Stomach smooth muscle (tissue), 2 donors: ENCODE measurements at regions not wholly inside any gene's neighbourhood (a gene's known extent, or its start where the extent isn't known, plus 50 kb on each side); places are given as distances from the start of the nearest gene placed in this dataset.
"Not testable (repeated sequence)": the region's sequence is repeated elsewhere in the genome, so short reads cannot be mapped to it uniquely, and the experiment has no call there.

ENCODE experiments used
- H3K27ac ChIP-seq: one replicate; pipeline ENCODE4 v1.7.0; 2013; ENCODE audit warnings: mild to moderate bottlenecking, low read length, inconsistent platforms
- H3K27me3 ChIP-seq, 2 donors: one replicate each; pipeline ENCODE4 v1.7.0; 2013; ENCODE audit warnings: low read length in 2 of 2; ENCODE audit not compliant: insufficient read depth in 2 of 2, control insufficient read depth in 1 of 2
- H3K36me3 ChIP-seq, 2 donors: one replicate each; pipeline ENCODE4 v1.7.0; 2013; ENCODE audit warnings: low read length in 2 of 2; ENCODE audit not compliant: control insufficient read depth in 2 of 2, insufficient read depth in 2 of 2
- H3K4me1 ChIP-seq: one replicate; pipeline ENCODE4 v1.7.0; 2013; ENCODE audit warnings: low read length; ENCODE audit not compliant: control insufficient read depth, insufficient read depth
- H3K4me3 ChIP-seq, 2 donors: one replicate each; pipeline ENCODE4 v1.7.0; 2013; ENCODE audit warnings: low read length in 2 of 2
- H3K9ac ChIP-seq, 2 donors: one replicate each; pipeline ENCODE4 v1.7.0; 2013; ENCODE audit warnings: low read length in 2 of 2, mild to moderate bottlenecking in 1 of 2
- H3K9me3 ChIP-seq, 2 donors: one replicate each; pipeline ENCODE4 v1.7.0; 2013; ENCODE audit warnings: low read length in 2 of 2; ENCODE audit not compliant: control insufficient read depth in 2 of 2
- donor health status: healthy.
- donor health status: Pancreatic carcinoma.

DNA sequence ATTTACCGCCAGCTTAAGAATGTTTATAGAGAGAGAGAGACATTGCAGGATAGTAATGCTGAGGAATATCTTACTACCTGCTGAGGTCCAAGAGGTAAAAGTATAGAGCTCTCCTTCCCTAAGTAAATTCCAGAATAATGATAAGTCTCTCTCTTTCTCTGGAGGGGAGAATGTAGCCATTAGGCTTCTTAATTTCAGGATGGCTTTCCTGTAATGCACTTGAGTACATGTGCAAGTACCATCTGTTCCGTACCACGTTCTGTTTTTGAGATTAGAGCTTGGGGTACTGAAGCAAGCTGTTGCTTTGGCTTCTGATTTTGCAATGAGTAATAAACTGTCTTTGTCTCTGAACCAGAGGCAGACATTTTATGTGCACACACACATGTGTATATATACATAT lies 1314.0 kb downstream of the JRKL start:
- Histone ChIP-seq H3K27me3 (no peaks in the 10 kb centered on the region), H3K9me3 (no peaks in the 10 kb centered on the region), H3K9ac (no peak overlapping the region), H3K27ac (no peak overlapping the region), H3K4me3 (no peak overlapping the region), H3K4me1 (no peaks in the 10 kb centered on the region), H3K36me3 (no peaks in the 10 kb centered on the region)

DNA sequence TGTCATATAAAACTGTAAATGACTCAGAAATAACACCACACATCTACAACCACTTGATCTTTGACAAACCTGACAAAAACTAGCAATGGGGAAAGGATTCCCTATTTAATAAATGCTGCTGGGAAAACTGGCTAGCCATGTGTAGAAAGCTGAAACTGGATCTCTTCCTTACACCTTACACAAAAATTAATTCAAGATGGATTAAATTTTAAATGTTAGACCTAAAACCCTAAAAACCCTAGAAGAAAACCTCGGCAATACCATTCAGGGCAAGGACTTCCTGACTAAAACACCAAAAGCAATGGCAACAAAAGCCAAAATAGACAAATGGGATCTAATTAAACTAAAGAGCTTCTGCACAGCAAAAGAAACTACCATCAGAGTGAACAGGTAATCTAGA lies 1315.3 kb upstream of the CNTN5 start:
- not testable (repeated sequence) for H3K4me1 ChIP-seq, H3K9ac ChIP-seq, H3K27me3 ChIP-seq, H3K4me3 ChIP-seq, H3K36me3 ChIP-seq, H3K27ac ChIP-seq, H3K9me3 ChIP-seq

DNA sequence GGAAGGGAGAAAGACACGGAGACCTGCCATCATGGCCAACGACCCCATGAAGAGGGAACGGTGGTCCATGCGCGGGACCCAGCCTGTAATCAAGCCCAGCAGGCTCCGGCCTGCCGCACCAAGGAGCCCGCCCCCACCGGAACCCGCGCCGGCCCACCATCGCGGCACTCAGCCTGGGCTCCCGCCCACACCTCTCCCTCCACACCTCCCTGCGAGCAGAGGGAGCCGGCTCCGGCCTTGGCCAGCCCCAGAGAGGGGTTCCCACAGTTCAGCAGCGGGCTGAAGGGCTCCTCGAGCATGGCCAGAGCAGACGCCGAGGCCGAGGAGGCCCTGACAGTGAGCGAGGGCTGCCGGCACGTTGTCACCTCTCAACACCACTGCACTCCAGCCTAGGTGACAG lies 1302.8 kb upstream of the CNTN5 start:
- Histone ChIP-seq H3K27me3 (no peaks in the 10 kb centered on the region), H3K27ac (no peak overlapping the region), H3K4me3 (no peak overlapping the region), H3K9ac (no peak overlapping the region), H3K9me3 (peaks cover 0 to 3% of the 10 kb centered on the region in 2 donors), H3K36me3 (no peaks in the 10 kb centered on the region), H3K4me1 (no peaks in the 10 kb centered on the region)

DNA sequence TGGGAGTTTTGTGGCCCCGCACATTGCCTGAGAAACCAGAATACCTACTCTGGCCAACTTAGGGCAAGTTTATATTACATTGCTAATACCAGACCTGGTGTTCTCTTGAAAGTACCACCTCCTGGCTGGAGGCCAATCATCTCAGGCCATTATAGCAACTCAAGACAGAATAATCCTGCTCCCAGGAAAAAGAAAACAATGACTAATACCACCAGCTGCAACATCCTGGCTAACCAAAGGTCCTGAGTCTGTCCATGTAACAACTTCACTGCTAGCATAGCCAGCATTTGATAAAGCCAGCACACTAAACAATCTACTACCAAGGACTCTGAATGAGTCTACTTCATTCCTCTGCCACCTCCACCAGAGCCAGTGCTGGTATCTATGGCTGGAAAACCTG lies 1298.7 kb upstream of the CNTN5 start:
- Histone ChIP-seq H3K9me3 (peaks cover 0 to 3% of the 10 kb centered on the region in 2 donors), H3K36me3 (no peaks in the 10 kb centered on the region), H3K4me3 (no peak overlapping the region), H3K4me1 (no peaks in the 10 kb centered on the region), H3K9ac (no peak overlapping the region), H3K27ac (no peak overlapping the region), H3K27me3 (no peaks in the 10 kb centered on the region)

DNA sequence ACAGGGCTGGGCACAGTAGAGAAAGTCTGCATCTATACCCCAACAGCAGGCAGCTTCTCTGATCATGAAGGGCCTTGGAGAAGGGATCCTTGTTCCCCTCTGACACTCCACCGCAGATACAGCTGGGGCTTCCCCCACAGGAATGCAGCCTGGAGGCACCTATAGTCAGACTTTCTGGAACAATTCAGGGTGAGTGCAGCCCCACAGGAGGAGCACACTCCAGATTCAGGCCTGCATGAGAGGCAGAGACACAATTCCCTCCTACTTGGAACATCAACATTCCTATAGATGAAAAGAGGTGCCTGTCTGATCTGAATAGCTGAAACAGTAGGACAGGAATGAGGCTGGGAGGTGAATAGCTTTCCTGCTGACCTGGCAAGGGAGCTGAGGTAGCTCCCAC lies 1298.0 kb upstream of the CNTN5 start:
- H3K4me3 ChIP-seq = no peak overlapping the region
- H3K27me3 ChIP-seq = no peaks in the 10 kb centered on the region
- no peak overlapping the region for H3K27ac ChIP-seq
- peaks cover 0 to 3% of the 10 kb centered on the region in 2 donors for H3K9me3 ChIP-seq
- H3K36me3 ChIP-seq = no peaks in the 10 kb centered on the region
- H3K9ac ChIP-seq = no peak overlapping the region
- no peaks in the 10 kb centered on the region for H3K4me1 ChIP-seq

DNA sequence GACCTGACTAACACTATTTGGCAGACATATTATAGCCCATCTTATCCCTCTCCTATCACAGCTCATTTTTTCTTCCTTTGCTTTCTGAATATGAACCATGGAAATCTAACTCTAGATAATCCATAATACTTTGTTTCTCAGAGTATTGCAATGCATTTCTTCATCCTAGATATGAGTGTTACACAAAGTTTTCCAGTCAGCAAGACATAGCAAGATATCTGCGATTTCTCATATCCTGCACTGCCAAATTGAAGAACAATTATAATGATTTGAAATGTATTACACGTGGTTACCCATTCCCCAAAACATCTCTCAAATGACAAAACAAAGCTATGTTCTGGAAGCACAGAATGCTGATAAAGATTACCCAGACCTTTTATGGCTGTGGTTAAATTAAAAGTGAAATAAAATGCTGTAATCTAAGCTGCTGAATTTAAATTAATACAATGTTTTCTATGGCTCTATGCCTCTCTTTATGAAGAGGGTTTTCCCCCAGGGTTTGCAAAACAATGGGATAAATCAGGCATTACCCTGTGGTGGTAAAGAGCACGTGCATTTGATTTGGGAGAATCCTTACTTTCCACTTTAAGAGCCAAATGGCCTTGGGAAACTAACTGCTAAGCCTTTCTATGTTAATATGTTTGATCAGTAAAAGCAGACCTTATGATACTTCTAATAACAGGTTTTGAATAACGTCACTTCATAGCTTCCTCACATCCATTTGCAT lies 1291.0 kb upstream of the CNTN5 start:
- Histone ChIP-seq H3K36me3 (no peaks in the 10 kb centered on the region), H3K4me3 (no peak overlapping the region), H3K9ac (no peak overlapping the region), H3K27ac (no peak overlapping the region), H3K27me3 (no peaks in the 10 kb centered on the region), H3K4me1 (no peaks in the 10 kb centered on the region), H3K9me3 (no peaks in the 10 kb centered on the region)

DNA sequence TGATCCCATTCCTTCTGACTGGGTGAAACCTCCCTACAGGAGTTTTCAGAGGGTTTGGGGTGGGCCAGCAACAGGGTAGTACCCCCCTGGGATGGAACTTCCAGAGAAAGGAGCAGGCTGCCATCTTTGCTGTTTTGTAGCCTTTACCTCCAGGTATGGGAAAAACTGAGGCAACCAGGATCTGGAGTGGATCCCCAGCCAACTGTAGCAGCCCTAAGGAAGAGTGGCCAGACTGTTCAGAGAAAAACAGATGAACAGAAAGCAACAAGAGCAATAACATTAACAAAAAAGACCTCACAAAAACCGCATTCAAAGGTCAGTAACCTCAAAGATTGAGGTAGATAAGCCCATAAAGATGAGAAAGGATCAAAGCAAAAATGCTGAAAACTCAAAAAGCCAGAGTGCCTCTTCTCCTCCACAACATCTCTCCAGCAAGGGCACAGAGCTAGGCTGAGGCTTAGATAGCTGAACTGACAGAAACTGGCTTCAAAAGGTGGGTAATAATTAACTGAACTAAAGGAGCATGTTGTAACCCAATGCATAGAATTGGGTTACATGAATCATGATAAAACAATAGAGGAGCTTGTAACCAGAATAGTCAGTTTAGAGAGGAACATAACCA lies 1288.6 kb upstream of the CNTN5 start:
- no peaks in the 10 kb centered on the region for H3K27me3 ChIP-seq
- H3K27ac ChIP-seq = no peak overlapping the region
- H3K9ac ChIP-seq = no peak overlapping the region
- H3K9me3 ChIP-seq = no peaks in the 10 kb centered on the region
- no peaks in the 10 kb centered on the region for H3K36me3 ChIP-seq
- H3K4me3 ChIP-seq = no peak overlapping the region
- H3K4me1 ChIP-seq = no peaks in the 10 kb centered on the region

DNA sequence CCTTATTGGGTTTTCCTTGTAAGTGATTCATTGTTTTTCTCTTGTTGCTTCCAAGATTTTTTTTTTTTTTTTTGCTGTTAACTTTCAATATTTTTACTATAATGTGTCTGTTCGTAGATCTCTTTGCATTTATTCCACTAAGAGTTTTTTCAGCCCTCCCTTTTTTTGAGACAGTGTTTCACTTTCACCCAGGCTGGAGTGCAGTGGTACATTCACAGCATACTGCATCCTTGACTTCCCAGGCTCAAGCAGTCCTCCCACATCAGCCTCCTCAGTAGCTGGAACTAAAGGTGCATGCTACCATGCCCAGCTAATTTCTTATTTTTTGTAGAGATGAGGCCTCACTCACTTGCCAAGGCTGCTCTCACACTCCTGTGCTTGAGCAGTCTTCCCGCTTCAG lies 1282.0 kb upstream of the CNTN5 start:
- Histone ChIP-seq H3K27ac (no peak overlapping the region), H3K4me3 (no peak overlapping the region), H3K36me3 (no peaks in the 10 kb centered on the region), H3K9ac (no peak overlapping the region), H3K27me3 (no peaks in the 10 kb centered on the region), H3K9me3 (peaks cover 0 to 3% of the 10 kb centered on the region in 2 donors), H3K4me1 (no peaks in the 10 kb centered on the region)

DNA sequence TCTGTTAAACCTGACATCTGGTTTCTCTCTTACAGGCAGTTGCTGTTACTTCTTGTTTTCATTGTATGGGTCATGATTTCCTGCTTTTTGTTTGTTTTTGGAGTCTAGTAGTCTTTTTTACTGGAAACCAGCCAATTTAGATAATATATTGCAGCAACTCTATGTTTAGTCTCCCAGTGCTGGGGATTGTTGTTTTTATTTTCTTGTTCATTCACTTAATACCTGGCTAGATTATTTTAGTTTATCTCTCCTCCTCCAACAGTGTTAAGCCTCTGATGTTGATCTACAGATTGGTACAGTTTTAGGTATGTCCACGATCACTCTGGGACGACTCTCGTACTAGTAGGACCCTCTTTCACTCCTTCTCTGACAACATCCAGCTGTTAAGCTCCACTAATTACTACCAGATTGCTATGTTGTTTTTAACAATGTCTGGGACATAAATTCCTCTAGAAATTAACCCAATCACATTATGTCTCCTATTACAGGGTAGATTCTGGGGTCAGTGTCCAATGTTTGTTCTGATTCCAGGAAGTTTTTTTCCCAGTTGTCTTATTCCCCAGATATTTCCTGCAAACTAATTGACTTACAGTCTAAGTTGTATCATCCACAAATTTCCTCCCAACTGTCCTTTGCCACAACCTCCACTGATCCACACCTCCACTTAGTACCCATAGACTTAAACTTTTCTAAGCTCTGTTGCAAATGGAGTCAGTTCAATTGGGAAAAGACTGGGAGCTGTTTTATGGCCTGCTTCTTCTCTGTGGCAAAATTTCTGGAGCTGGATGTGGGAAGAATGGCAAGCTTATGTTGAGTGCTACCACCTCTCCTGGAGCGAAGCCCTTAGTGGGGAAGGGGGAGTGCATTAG lies 1280.6 kb upstream of the CNTN5 start:
- no peaks in the 10 kb centered on the region for H3K27me3 ChIP-seq
- no peak overlapping the region for H3K9ac ChIP-seq
- peaks cover 0 to 3% of the 10 kb centered on the region in 2 donors for H3K9me3 ChIP-seq
- H3K4me3 ChIP-seq = no peak overlapping the region
- no peak overlapping the region for H3K27ac ChIP-seq
- H3K36me3 ChIP-seq = no peaks in the 10 kb centered on the region
- no peaks in the 10 kb centered on the region for H3K4me1 ChIP-seq

DNA sequence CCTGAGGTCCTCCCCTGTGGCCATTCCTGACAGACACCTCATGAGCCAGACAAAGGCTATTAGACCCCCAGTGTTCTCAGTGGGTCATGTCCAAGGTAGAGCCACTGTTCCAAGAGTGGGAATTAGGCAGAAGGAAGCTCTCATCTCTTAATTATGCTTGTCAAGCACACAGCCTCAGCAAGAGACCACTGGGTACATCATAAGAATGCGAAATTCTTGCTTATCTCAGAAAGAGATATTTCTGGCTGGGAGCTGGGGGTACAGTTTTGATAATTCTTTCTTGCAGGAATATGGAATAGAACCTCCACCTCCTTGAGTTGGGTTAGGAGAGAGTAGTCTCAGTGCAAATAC lies 1280.0 kb upstream of the CNTN5 start:
- peaks cover 0 to 3% of the 10 kb centered on the region in 2 donors for H3K9me3 ChIP-seq
- H3K9ac ChIP-seq = no peak overlapping the region
- H3K4me1 ChIP-seq = no peaks in the 10 kb centered on the region
- no peaks in the 10 kb centered on the region for H3K36me3 ChIP-seq
- no peak overlapping the region for H3K4me3 ChIP-seq
- no peaks in the 10 kb centered on the region for H3K27me3 ChIP-seq
- no peak overlapping the region for H3K27ac ChIP-seq

DNA sequence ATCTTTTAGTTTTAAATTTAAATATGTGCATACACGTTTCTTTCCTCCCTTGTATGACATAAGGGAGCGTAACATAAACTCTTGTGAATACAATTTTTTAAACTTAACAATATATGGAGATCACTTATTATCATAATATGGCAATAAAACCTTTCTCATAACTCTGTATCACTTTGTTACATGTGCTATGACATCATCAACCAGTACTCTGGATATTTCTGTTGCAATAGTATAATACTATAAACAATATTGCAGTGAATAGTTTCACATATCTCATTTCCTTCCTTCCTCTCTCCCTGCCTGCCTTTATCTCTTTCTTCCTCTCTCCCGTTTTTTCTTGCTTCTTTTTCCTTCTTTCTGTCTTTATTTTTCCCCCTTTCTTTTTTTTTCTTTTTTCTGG lies 1278.0 kb upstream of the CNTN5 start:
- Histone ChIP-seq H3K36me3 (no peaks in the 10 kb centered on the region), H3K27ac (no peak overlapping the region), H3K27me3 (no peaks in the 10 kb centered on the region), H3K4me1 (no peaks in the 10 kb centered on the region), H3K9me3 (peaks cover 0 to 3% of the 10 kb centered on the region in 2 donors), H3K4me3 (no peak overlapping the region), H3K9ac (no peak overlapping the region)
